GM18498 (cell line): ENCODE measurements at regions not wholly inside any gene's neighbourhood (a gene's known extent, or its start where the extent isn't known, plus 50 kb on each side); places are given as distances from the start of the nearest gene placed in this dataset.

Experiments
- ATAC-seq: cut with Tn5 transposase; IDR thresholded peaks from one replicate; pipeline ENCODE4 v1.9.1; 2021; ENCODE audit warnings: mild to moderate bottlenecking, moderate library complexity; ENCODE audit not compliant: unreplicated experiment

- no peak for ATAC-seq
These were observed 151.6 kb downstream of the C1orf94 start for GRCh38 chr1:34328281-34328799.

- no peak for ATAC-seq
These were observed 153.4 kb downstream of the C1orf94 start for GRCh38 chr1:34330061-34330460.

GRCh38 chr1:34331020-34331926 is 154.6 kb downstream of the C1orf94 start:
- ATAC-seq: no peak

- no peak for ATAC-seq
These were observed 156.3 kb downstream of the C1orf94 start for GRCh38 chr1:34332996-34333395.

GRCh38 chr1:34338871-34339270 is 162.2 kb downstream of the C1orf94 start:
- no peak for ATAC-seq

GRCh38 chr1:34341896-34342295 is 165.2 kb downstream of the C1orf94 start:
- no peak for ATAC-seq

GRCh38 chr1:34342334-34342733 is 165.6 kb downstream of the C1orf94 start:
- no peak for ATAC-seq

- ATAC-seq: no peak
These were observed 169.4 kb downstream of the C1orf94 start for GRCh38 chr1:34346128-34346527.

GRCh38 chr1:34353409-34353808 is 176.7 kb downstream of the C1orf94 start:
- no peak for ATAC-seq

GRCh38 chr1:34354367-34354766 is 177.7 kb downstream of the C1orf94 start:
- no peak for ATAC-seq

GRCh38 chr1:34356853-34357252 is 180.1 kb downstream of the C1orf94 start:
- ATAC-seq: no peak

GRCh38 chr1:34358636-34359035 is 181.9 kb downstream of the C1orf94 start:
- ATAC-seq: no peak

- no peak for ATAC-seq
These were observed 182.7 kb downstream of the C1orf94 start for GRCh38 chr1:34359411-34359810.

- ATAC-seq: no peak
These were observed 183.9 kb downstream of the C1orf94 start for GRCh38 chr1:34360574-34360973.

GRCh38 chr1:34361121-34361520 is 184.4 kb downstream of the C1orf94 start:
- ATAC-seq: no peak

GRCh38 chr1:34361781-34362357 is 185.2 kb downstream of the C1orf94 start:
- ATAC-seq: no peak

- ATAC-seq: no peak
These were observed 186.2 kb downstream of the C1orf94 start for GRCh38 chr1:34362949-34363348.

- ATAC-seq: no peak
These were observed 186.7 kb downstream of the C1orf94 start for GRCh38 chr1:34363447-34363846.

GRCh38 chr1:34363915-34364314 is 187.2 kb downstream of the C1orf94 start:
- no peak for ATAC-seq

GRCh38 chr1:34364376-34364775 is 187.7 kb downstream of the C1orf94 start:
- ATAC-seq: no peak

GRCh38 chr1:34365295-34365694 is 188.6 kb downstream of the C1orf94 start:
- ATAC-seq: no peak
